ENCODE measurements at regions not wholly inside any gene's neighbourhood (a gene's known extent, or its start where the extent isn't known, plus 50 kb on each side); places are given as distances from the start of the nearest gene placed in this dataset.

DNA sequence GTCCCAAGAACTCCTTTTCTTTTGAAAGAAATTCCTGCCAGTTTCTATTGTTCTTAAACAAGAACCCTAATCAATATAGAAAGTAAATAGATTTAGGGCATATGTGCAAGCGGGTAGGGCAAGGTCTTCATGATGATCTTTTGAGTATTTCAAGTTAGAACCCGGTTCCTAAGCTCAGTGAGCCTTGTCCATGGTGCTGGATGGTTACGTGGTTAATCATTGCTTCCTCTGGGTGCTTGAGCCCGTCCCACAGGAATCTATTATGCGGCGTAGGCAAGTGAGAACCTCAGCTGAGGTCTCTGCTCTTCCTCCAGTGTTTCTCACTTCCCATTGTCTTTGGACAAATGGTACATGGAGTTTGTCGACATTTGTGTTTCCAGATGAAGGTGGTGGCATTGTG is 580.8 kb upstream of the EEF2KMT start:
- Histone ChIP-seq H3K4me1 (ENCODE audit: control insufficient read depth in 1 of 2, insufficient read depth in 2 of 2, low read length in 2 of 2) (no peaks in the 10 kb centered on the region), H3K4me3 (ENCODE audit: low read depth in 1 of 2, low read length in 2 of 2) (no peak overlapping the region), H3K27me3 (ENCODE audit: control insufficient read depth in 1 of 2, insufficient read depth in 2 of 2, low read length in 2 of 2) (no peaks in the 10 kb centered on the region), H3K9me3 (ENCODE audit: control insufficient read depth in 1 of 2, low read length in 2 of 2) (peaks cover 0 to 3% of the 10 kb centered on the region in 2 donors), H3K9ac (ENCODE audit: low read depth in 1 of 2, low read length in 2 of 2) (no peak overlapping the region), H3K36me3 (ENCODE audit: control insufficient read depth in 1 of 2, insufficient read depth in 2 of 2, low read length in 2 of 2) (no peaks in the 10 kb centered on the region), H3K27ac (ENCODE audit: low read depth, low read length) (no peak overlapping the region)

DNA sequence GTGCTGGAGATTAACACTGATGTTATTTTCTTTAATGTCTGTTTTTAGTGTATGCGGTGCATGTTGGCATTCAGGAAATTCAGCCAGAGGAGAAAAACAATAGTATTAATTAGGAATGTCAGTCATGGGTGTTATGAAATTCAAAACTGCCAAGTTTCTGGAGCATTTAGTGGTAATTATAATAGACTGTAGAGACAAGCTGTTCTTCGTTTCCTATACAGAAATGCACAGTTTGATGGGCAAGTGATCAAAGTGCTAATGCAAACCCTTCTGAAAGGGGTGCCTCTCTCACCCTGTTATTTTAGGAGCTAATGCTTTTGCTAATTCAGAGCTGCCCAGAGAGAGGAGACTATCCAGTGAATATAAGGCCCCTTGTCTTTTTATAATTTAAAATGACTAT is 573.8 kb upstream of the EEF2KMT start:
- H3K4me1 ChIP-seq (ENCODE audit: control insufficient read depth in 1 of 2, insufficient read depth in 2 of 2, low read length in 2 of 2): no peaks in the 10 kb centered on the region
- no peaks in the 10 kb centered on the region for H3K27me3 ChIP-seq (ENCODE audit: control insufficient read depth in 1 of 2, insufficient read depth in 2 of 2, low read length in 2 of 2)
- H3K27ac ChIP-seq (ENCODE audit: low read depth, low read length): no peak overlapping the region
- no peaks in the 10 kb centered on the region for H3K36me3 ChIP-seq (ENCODE audit: control insufficient read depth in 1 of 2, insufficient read depth in 2 of 2, low read length in 2 of 2)
- H3K9ac ChIP-seq (ENCODE audit: low read depth in 1 of 2, low read length in 2 of 2): no peak overlapping the region
- H3K9me3 ChIP-seq (ENCODE audit: control insufficient read depth in 1 of 2, low read length in 2 of 2): no peaks in the 10 kb centered on the region
- H3K4me3 ChIP-seq (ENCODE audit: low read depth in 1 of 2, low read length in 2 of 2): no peak overlapping the region

DNA sequence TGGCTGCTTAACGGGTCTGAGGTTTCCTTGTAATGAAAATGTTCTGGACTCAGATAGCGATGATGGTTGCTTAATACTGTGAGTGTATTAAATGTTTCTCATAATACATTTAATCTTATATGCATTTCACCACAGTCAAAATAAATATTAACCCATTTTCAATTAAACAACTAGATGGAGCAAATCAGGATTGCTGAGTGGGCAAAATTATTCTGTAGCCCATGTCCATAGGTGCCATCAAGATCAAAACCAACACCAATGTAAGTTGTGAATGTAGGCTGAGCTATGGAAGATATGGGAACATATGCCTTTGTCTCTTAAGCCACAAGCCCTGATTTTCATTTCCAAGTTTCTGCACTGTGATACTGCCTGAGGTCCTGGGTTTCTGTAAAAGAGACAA is 572.6 kb upstream of the EEF2KMT start:
- Histone ChIP-seq H3K27ac (ENCODE audit: low read depth, low read length) (no peak overlapping the region), H3K9me3 (ENCODE audit: control insufficient read depth in 1 of 2, low read length in 2 of 2) (no peaks in the 10 kb centered on the region), H3K36me3 (ENCODE audit: control insufficient read depth in 1 of 2, insufficient read depth in 2 of 2, low read length in 2 of 2) (no peaks in the 10 kb centered on the region), H3K4me3 (ENCODE audit: low read depth in 1 of 2, low read length in 2 of 2) (no peak overlapping the region), H3K27me3 (ENCODE audit: control insufficient read depth in 1 of 2, insufficient read depth in 2 of 2, low read length in 2 of 2) (no peaks in the 10 kb centered on the region), H3K9ac (ENCODE audit: low read depth in 1 of 2, low read length in 2 of 2) (no peak overlapping the region), H3K4me1 (ENCODE audit: control insufficient read depth in 1 of 2, insufficient read depth in 2 of 2, low read length in 2 of 2) (no peaks in the 10 kb centered on the region)

GRCh38 chr16:5668553-5668952 is 571.0 kb upstream of the EEF2KMT start:
- Histone ChIP-seq H3K27ac (ENCODE audit: low read depth, low read length) (no peak overlapping the region), H3K4me1 (ENCODE audit: control insufficient read depth in 1 of 2, insufficient read depth in 2 of 2, low read length in 2 of 2) (no peaks in the 10 kb centered on the region), H3K9ac (ENCODE audit: low read depth in 1 of 2, low read length in 2 of 2) (no peak overlapping the region), H3K36me3 (ENCODE audit: control insufficient read depth in 1 of 2, insufficient read depth in 2 of 2, low read length in 2 of 2) (no peaks in the 10 kb centered on the region), H3K4me3 (ENCODE audit: low read depth in 1 of 2, low read length in 2 of 2) (no peak overlapping the region), H3K27me3 (ENCODE audit: control insufficient read depth in 1 of 2, insufficient read depth in 2 of 2, low read length in 2 of 2) (no peaks in the 10 kb centered on the region), H3K9me3 (ENCODE audit: control insufficient read depth in 1 of 2, low read length in 2 of 2) (no peaks in the 10 kb centered on the region)

GRCh38 chr16:5665834-5666233 is 568.2 kb upstream of the EEF2KMT start:
- no peak overlapping the region for H3K27ac ChIP-seq (ENCODE audit: low read depth, low read length)
- no peaks in the 10 kb centered on the region for H3K36me3 ChIP-seq (ENCODE audit: control insufficient read depth in 1 of 2, insufficient read depth in 2 of 2, low read length in 2 of 2)

DNA sequence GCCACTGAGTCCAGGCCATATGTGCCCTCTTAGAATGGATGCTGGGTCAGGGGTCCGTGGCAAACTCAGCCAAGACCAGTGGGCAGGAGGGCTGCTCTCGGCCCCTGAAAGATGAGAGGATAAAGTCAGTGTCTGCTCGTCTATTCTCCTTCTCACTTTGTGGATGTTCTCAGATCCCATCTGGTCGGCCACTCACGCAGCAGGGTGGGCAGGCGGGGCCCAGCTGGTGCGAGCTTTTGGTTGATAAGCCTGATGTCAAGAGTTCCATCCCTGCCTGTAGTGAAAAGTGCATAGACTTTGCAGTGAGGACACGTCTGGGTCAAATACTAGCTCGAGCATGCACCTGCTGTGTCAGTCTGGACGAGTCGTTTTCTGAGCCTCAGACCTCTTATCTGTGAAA is 556.2 kb upstream of the EEF2KMT start:
- H3K4me1 ChIP-seq (ENCODE audit: control insufficient read depth in 1 of 2, insufficient read depth in 2 of 2, low read length in 2 of 2): no peaks in the 10 kb centered on the region

More at GRCh38 chr16:5665834-5666233, 568.2 kb upstream of the EEF2KMT start:
- no peaks in the 10 kb centered on the region for H3K4me1 ChIP-seq (ENCODE audit: control insufficient read depth in 1 of 2, insufficient read depth in 2 of 2, low read length in 2 of 2)
- no peak overlapping the region for H3K4me3 ChIP-seq (ENCODE audit: low read depth in 1 of 2, low read length in 2 of 2)
- no peaks in the 10 kb centered on the region for H3K27me3 ChIP-seq (ENCODE audit: control insufficient read depth in 1 of 2, insufficient read depth in 2 of 2, low read length in 2 of 2)
- H3K9me3 ChIP-seq (ENCODE audit: control insufficient read depth in 1 of 2, low read length in 2 of 2): no peaks in the 10 kb centered on the region
- H3K9ac ChIP-seq (ENCODE audit: low read depth in 1 of 2, low read length in 2 of 2): no peak overlapping the region

DNA sequence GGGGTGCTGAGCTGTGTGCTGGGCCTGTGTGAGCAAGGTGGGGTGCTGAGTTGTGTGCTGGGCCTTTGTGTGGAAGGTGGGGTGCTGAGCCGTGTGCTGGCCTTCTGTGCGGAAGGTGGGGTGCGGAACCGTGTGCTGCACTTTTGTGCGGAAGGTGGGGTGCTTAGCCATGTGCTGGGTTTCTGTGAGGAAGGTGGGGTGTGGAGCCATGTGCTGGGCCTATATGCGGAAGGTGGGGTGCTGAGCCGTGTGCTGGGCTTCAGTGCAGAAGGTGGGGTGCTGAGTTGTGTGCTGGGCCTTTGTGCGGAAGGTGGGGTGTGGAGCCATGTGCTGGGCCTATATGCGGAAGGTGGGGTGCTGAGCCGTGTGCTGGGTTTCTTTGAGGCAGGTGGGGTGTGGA is 555.4 kb upstream of the EEF2KMT start:
- no peaks in the 10 kb centered on the region for H3K27me3 ChIP-seq (ENCODE audit: control insufficient read depth in 1 of 2, insufficient read depth in 2 of 2, low read length in 2 of 2)
- no peak overlapping the region for H3K9ac ChIP-seq (ENCODE audit: low read depth in 1 of 2, low read length in 2 of 2)
- H3K36me3 ChIP-seq (ENCODE audit: control insufficient read depth in 1 of 2, insufficient read depth in 2 of 2, low read length in 2 of 2): no peaks in the 10 kb centered on the region
- no peaks in the 10 kb centered on the region for H3K9me3 ChIP-seq (ENCODE audit: control insufficient read depth in 1 of 2, low read length in 2 of 2)
- H3K27ac ChIP-seq (ENCODE audit: low read depth, low read length): no peak overlapping the region
- no peak overlapping the region for H3K4me3 ChIP-seq (ENCODE audit: low read depth in 1 of 2, low read length in 2 of 2)
- H3K4me1 ChIP-seq (ENCODE audit: control insufficient read depth in 1 of 2, insufficient read depth in 2 of 2, low read length in 2 of 2): no peaks in the 10 kb centered on the region

More for the DNA sequence above, 556.2 kb upstream of the EEF2KMT start:
- Histone ChIP-seq H3K9me3 (ENCODE audit: control insufficient read depth in 1 of 2, low read length in 2 of 2) (no peaks in the 10 kb centered on the region), H3K36me3 (ENCODE audit: control insufficient read depth in 1 of 2, insufficient read depth in 2 of 2, low read length in 2 of 2) (no peaks in the 10 kb centered on the region), H3K4me3 (ENCODE audit: low read depth in 1 of 2, low read length in 2 of 2) (no peak overlapping the region), H3K27me3 (ENCODE audit: control insufficient read depth in 1 of 2, insufficient read depth in 2 of 2, low read length in 2 of 2) (no peaks in the 10 kb centered on the region), H3K27ac (ENCODE audit: low read depth, low read length) (no peak overlapping the region), H3K9ac (ENCODE audit: low read depth in 1 of 2, low read length in 2 of 2) (no peak overlapping the region)

DNA sequence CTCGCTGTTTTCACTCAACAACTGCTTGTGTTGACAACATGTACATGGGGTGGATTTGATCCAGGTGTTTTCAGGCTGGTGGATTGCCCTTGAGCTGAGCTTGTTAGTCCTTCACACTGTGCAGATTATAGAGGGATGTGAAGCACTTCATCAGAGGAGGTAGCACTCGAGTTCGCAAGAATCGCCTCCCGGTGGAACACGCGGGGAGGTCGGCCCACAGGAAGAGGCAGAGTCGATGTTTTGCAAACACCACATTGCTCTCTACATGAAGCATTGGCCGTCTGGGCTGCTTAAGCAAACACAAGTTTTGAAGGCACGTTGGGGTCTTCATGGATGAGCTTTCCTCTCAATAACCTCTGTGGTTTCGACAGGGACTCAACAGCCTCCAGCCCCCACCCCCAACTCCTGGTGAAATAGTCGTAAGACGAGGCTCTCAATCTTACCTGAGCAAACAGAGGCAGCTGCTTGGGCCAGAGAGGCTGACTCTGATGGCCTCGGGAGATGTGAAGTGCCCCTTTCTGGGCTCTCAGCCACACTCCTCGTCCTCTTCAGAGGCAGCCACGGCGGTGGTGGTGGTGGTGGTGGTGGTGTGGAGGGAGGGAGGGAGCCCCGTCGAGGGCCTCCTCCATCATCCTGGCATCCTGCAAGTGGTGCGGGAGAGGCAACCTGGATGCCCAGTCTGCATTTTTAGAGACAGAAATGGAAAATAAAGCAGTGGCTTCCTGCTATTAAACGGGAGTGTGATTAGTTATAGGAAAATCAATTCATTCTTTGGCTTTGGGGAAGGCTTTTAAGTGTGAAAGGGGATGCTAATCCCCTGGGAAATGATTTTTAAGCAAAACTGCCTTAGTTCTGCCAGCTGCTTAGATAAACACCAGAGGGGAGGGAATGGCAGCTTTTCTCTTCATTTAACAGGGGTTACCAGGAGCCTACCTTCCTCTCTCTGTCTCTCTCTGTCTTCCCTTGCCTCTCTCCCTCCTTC is 552.5 kb upstream of the EEF2KMT start:
- Histone ChIP-seq H3K9me3 (ENCODE audit: control insufficient read depth in 1 of 2, low read length in 2 of 2) (no peaks in the 10 kb centered on the region), H3K36me3 (ENCODE audit: control insufficient read depth in 1 of 2, insufficient read depth in 2 of 2, low read length in 2 of 2) (no peaks in the 10 kb centered on the region), H3K27me3 (ENCODE audit: control insufficient read depth in 1 of 2, insufficient read depth in 2 of 2, low read length in 2 of 2) (no peaks in the 10 kb centered on the region), H3K4me3 (ENCODE audit: low read depth in 1 of 2, low read length in 2 of 2) (no peak overlapping the region), H3K4me1 (ENCODE audit: control insufficient read depth in 1 of 2, insufficient read depth in 2 of 2, low read length in 2 of 2) (no peaks in the 10 kb centered on the region), H3K27ac (ENCODE audit: low read depth, low read length) (no peak overlapping the region), H3K9ac (ENCODE audit: low read depth in 1 of 2, low read length in 2 of 2) (no peak overlapping the region)

DNA sequence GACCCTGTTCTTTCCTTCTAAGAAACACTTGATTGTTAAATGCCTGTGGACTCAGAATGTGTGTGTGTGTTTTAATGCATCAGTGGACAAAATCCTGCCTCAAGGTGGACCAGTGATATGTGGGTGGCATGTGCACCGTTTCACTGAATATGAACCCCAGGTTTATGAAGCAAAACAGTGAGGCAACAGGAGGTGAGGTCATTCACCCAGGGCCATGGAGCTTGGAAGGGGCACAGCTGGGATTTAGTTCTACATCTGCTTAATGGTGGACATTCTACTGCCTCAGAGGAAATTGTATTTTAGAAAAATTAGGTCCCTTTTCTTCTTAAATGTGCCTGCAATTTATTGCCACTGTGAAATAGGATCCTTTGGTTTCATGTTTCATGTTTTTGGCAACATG is 549.5 kb upstream of the EEF2KMT start:
- Histone ChIP-seq H3K4me3 (ENCODE audit: low read depth in 1 of 2, low read length in 2 of 2) (no peak overlapping the region), H3K27ac (ENCODE audit: low read depth, low read length) (no peak overlapping the region), H3K9me3 (ENCODE audit: control insufficient read depth in 1 of 2, low read length in 2 of 2) (no peaks in the 10 kb centered on the region), H3K27me3 (ENCODE audit: control insufficient read depth in 1 of 2, insufficient read depth in 2 of 2, low read length in 2 of 2) (no peaks in the 10 kb centered on the region), H3K36me3 (ENCODE audit: control insufficient read depth in 1 of 2, insufficient read depth in 2 of 2, low read length in 2 of 2) (no peaks in the 10 kb centered on the region), H3K9ac (ENCODE audit: low read depth in 1 of 2, low read length in 2 of 2) (no peak overlapping the region), H3K4me1 (ENCODE audit: control insufficient read depth in 1 of 2, insufficient read depth in 2 of 2, low read length in 2 of 2) (no peaks in the 10 kb centered on the region)

GRCh38 chr16:5643855-5644531 is 546.4 kb upstream of the EEF2KMT start:
- no peaks in the 10 kb centered on the region for H3K4me1 ChIP-seq (ENCODE audit: control insufficient read depth in 1 of 2, insufficient read depth in 2 of 2, low read length in 2 of 2)
- H3K4me3 ChIP-seq (ENCODE audit: low read depth in 1 of 2, low read length in 2 of 2): no peak overlapping the region
- H3K9ac ChIP-seq (ENCODE audit: low read depth in 1 of 2, low read length in 2 of 2): no peak overlapping the region
- H3K27me3 ChIP-seq (ENCODE audit: control insufficient read depth in 1 of 2, insufficient read depth in 2 of 2, low read length in 2 of 2): no peaks in the 10 kb centered on the region
- H3K9me3 ChIP-seq (ENCODE audit: control insufficient read depth in 1 of 2, low read length in 2 of 2): peaks cover 5 to 12% of the 10 kb centered on the region in 2 donors
- H3K36me3 ChIP-seq (ENCODE audit: control insufficient read depth in 1 of 2, insufficient read depth in 2 of 2, low read length in 2 of 2): no peaks in the 10 kb centered on the region
- no peak overlapping the region for H3K27ac ChIP-seq (ENCODE audit: low read depth, low read length)
